SK-N-SH treated with all-trans-retinoic acid at 6 μM for 48 hours (cell line): ENCODE measurements at regions not wholly inside any gene's neighbourhood (a gene's known extent, or its start where the extent isn't known, plus 50 kb on each side); places are given as distances from the start of the nearest gene placed in this dataset.

Source experiments
- ATAC-seq: fragments of 200-7000 bp; cut with Tn5 transposase; 3 replicates; pipeline ENCODE4 v1.9.1; 2020; ENCODE audit warnings: mild to moderate bottlenecking, moderate library complexity
- ARNTL ChIP-seq: fragments of 450-650 bp; formaldehyde crosslinking; IDR thresholded peaks from 2 replicates; pipeline ENCODE4 v1.5.0; 2020; ENCODE audit warnings: low read depth, mild to moderate bottlenecking, moderate library complexity, borderline replicate concordance
- BACH2 ChIP-seq: fragments of 250-450 bp; sonication (Bioruptor Pico); IDR thresholded peaks from 2 replicates; pipeline ENCODE4 v1.9.0; 2021; ENCODE audit warnings: mild to moderate bottlenecking, borderline replicate concordance
- CREB5 ChIP-seq: fragments of 250-450 bp; sonication (Bioruptor Pico); IDR thresholded peaks from 2 replicates; pipeline ENCODE4 v1.5.1; 2020; ENCODE audit warnings: low read depth, mild to moderate bottlenecking, moderate library complexity
- CSDC2 ChIP-seq: fragments of 250-450 bp; sonication (Bioruptor Pico); IDR thresholded peaks from 2 replicates; pipeline ENCODE4 v1.5.0; 2020; ENCODE audit warnings: mild to moderate bottlenecking, moderate library complexity
- CSRNP3 ChIP-seq: fragments of 250-450 bp; sonication (Bioruptor Pico); IDR thresholded peaks from 2 replicates; pipeline ENCODE4 v1.5.1; 2021; ENCODE audit warnings: mild to moderate bottlenecking, moderate library complexity
- ESRRG ChIP-seq: fragments of 250-450 bp; sonication (Bioruptor Pico); IDR thresholded peaks from 2 replicates; pipeline ENCODE4 v1.6.1; 2021; ENCODE audit warnings: mild to moderate bottlenecking
- GLIS3 ChIP-seq: fragments of 250-450 bp; sonication (Bioruptor Pico); IDR thresholded peaks from 2 replicates; pipeline ENCODE4 v1.5.0; 2020; ENCODE audit warnings: mild to moderate bottlenecking, moderate library complexity
- ISL1 ChIP-seq: fragments of 250-450 bp; sonication (Bioruptor Pico); IDR thresholded peaks from 2 replicates; pipeline ENCODE4 v2.1.2; 2022; ENCODE audit warnings: mild to moderate bottlenecking, moderate library complexity
- OSR1 ChIP-seq: fragments of 250-450 bp; sonication (Bioruptor Pico); IDR thresholded peaks from 2 replicates; pipeline ENCODE4 v1.8.0; 2022; ENCODE audit warnings: moderate library complexity, mild to moderate bottlenecking, inconsistent platforms
- PATZ1 ChIP-seq: fragments of 250-450 bp; sonication (Bioruptor Pico); IDR thresholded peaks from 2 replicates; pipeline ENCODE4 v1.8.0; 2020; ENCODE audit warnings: mild to moderate bottlenecking, moderate library complexity, borderline replicate concordance
- POU6F1 ChIP-seq: fragments of 250-450 bp; sonication (Bioruptor Pico); IDR thresholded peaks from 2 replicates; pipeline ENCODE4 v1.8.0; 2021; ENCODE audit warnings: low read depth, mild to moderate bottlenecking, moderate library complexity, borderline replicate concordance
- PPARA ChIP-seq: fragments of 250-450 bp; sonication (Bioruptor Pico); IDR thresholded peaks from 2 replicates; pipeline ENCODE4 v1.5.0; 2020; ENCODE audit warnings: mild to moderate bottlenecking, borderline replicate concordance
- RARB ChIP-seq: fragments of 250-450 bp; sonication (Bioruptor Pico); IDR thresholded peaks from 2 replicates; pipeline ENCODE4 v1.8.0; 2021; ENCODE audit warnings: mild to moderate bottlenecking, moderate library complexity
- SNAI2 ChIP-seq: fragments of 250-450 bp; sonication (Bioruptor Pico); IDR thresholded peaks from 2 replicates; pipeline ENCODE4 v1.5.0; 2020; ENCODE audit warnings: mild to moderate bottlenecking, moderate library complexity
- TCF4 ChIP-seq: fragments of 250-450 bp; sonication (Bioruptor Pico); IDR thresholded peaks from 2 replicates; pipeline ENCODE4 v1.8.0; 2021; ENCODE audit warnings: mild to moderate bottlenecking, moderate library complexity, borderline replicate concordance
- TOX ChIP-seq: fragments of 250-450 bp; sonication (Bioruptor Pico); IDR thresholded peaks from 2 replicates; pipeline ENCODE4 v1.8.0; 2021; ENCODE audit warnings: mild to moderate bottlenecking, moderate library complexity, borderline replicate concordance
- TSHZ2 ChIP-seq: fragments of 250-450 bp; sonication (Bioruptor Pico); IDR thresholded peaks from 2 replicates; pipeline ENCODE4 v1.5.0; 2020; ENCODE audit warnings: mild to moderate bottlenecking, moderate library complexity
- ZC3H10 ChIP-seq: fragments of 250-450 bp; sonication (Bioruptor Pico); IDR thresholded peaks from 2 replicates; pipeline ENCODE4 v1.5.1; 2021; ENCODE audit warnings: mild to moderate bottlenecking, moderate library complexity
- ZFP3 ChIP-seq: fragments of 250-450 bp; sonication (Bioruptor Pico); IDR thresholded peaks from 2 replicates; pipeline ENCODE4 v1.5.0; 2020; ENCODE audit warnings: mild to moderate bottlenecking, moderate library complexity
- ZFP30 ChIP-seq: fragments of 450-650 bp; formaldehyde crosslinking; IDR thresholded peaks from 2 replicates; pipeline ENCODE4 v1.5.0; 2022; ENCODE audit warnings: mild to moderate bottlenecking, moderate library complexity
- ZNF70 ChIP-seq: fragments of 450-650 bp; formaldehyde crosslinking; IDR thresholded peaks from 2 replicates; pipeline ENCODE4 v1.5.0; 2020; ENCODE audit warnings: mild to moderate bottlenecking, moderate library complexity
- ZNF8 ChIP-seq: fragments of 450-650 bp; formaldehyde crosslinking; IDR thresholded peaks from 2 replicates; pipeline ENCODE4 v1.5.0; 2020; ENCODE audit warnings: mild to moderate bottlenecking, moderate library complexity

- TF ChIP-seq ZFP3 (CRISPR knock-in tag): peak; percentile 65; the same call in 1 of the 2 replicates
- TF ChIP-seq ZC3H10 (CRISPR knock-in tag): no peak
- no peak for TF ChIP-seq RARB (CRISPR knock-in tag)
- no peak for TF ChIP-seq ZNF8 (CRISPR knock-in tag)
- TF ChIP-seq GLIS3 (CRISPR knock-in tag): no peak
- TF ChIP-seq ARNTL: no peak
- ATAC-seq: peak; percentile 97
Measured at GRCh38 chr6:121849477-121849876, 414.0 kb downstream of the GJA1 start.

- TF ChIP-seq BACH2 (CRISPR knock-in tag): no peak
- peak; percentile 85 for ATAC-seq
Measured at GRCh38 chr6:121851056-121851455, 415.6 kb downstream of the GJA1 start.

- TF ChIP-seq CREB5 (CRISPR knock-in tag): no peak
- TF ChIP-seq ZFP30: no peak
- no peak for TF ChIP-seq ZNF8 (CRISPR knock-in tag)
- no peak for TF ChIP-seq ZC3H10 (CRISPR knock-in tag)
- TF ChIP-seq PATZ1 (CRISPR knock-in tag): no peak
- no peak for TF ChIP-seq PPARA
- TF ChIP-seq ZNF70 (CRISPR knock-in tag): no peak
- TF ChIP-seq ESRRG (CRISPR knock-in tag): no peak
- TF ChIP-seq TSHZ2 (CRISPR knock-in tag): no peak
- no peak for TF ChIP-seq GLIS3 (CRISPR knock-in tag)
- TF ChIP-seq CSRNP3 (CRISPR knock-in tag): no peak
- TF ChIP-seq ARNTL: no peak
- TF ChIP-seq TCF4 (CRISPR knock-in tag): no peak
- no peak for TF ChIP-seq RARB (CRISPR knock-in tag)
- TF ChIP-seq ISL1 (CRISPR knock-in tag): no peak
- TF ChIP-seq SNAI2 (CRISPR knock-in tag): no peak
- ATAC-seq: no peak
Measured at GRCh38 chr6:121853686-121854085, 418.2 kb downstream of the GJA1 start.

GRCh38 chr6:121855521-121855920 is 420.1 kb downstream of the GJA1 start:
- ATAC-seq: no peak
- TF ChIP-seq BACH2 (CRISPR knock-in tag) (no peak), ARNTL (no peak), CSDC2 (CRISPR knock-in tag) (no peak), ZFP3 (CRISPR knock-in tag) (no peak), TOX (CRISPR knock-in tag) (no peak), SNAI2 (CRISPR knock-in tag) (no peak), ZFP30 (no peak), PATZ1 (CRISPR knock-in tag) (no peak), GLIS3 (CRISPR knock-in tag) (no peak), OSR1 (CRISPR knock-in tag) (no peak), ZNF70 (CRISPR knock-in tag) (no peak), RARB (CRISPR knock-in tag) (no peak), ZNF8 (CRISPR knock-in tag) (no peak), TCF4 (CRISPR knock-in tag) (no peak), POU6F1 (no peak), CREB5 (CRISPR knock-in tag) (no peak), ISL1 (CRISPR knock-in tag) (no peak)
